ENCODE measurements at regions not wholly inside any gene's neighbourhood (a gene's known extent, or its start where the extent isn't known, plus 50 kb on each side); places are given as distances from the start of the nearest gene placed in this dataset.

GRCh38 chr11:91296629-91297028, 928.0 kb upstream of the FAT3 start:
- Histone ChIP-seq H3K4me1 (ENCODE audit: control insufficient read depth in 1 of 2, insufficient read depth in 2 of 2, low read length in 2 of 2) (no peaks in the 10 kb centered on the region), H3K79me2 (ENCODE audit: insufficient read depth, low read length) (no peaks in the 10 kb centered on the region), H3K27me3 (ENCODE audit: control insufficient read depth in 2 of 2, insufficient read depth in 2 of 2, low read length in 2 of 2) (no peaks in the 10 kb centered on the region), H3K9ac (ENCODE audit: insufficient read depth, low read length, poor library complexity, severe bottlenecking) (no peak overlapping the region), H4K20me1 (ENCODE audit: insufficient read depth, low read length) (no peaks in the 10 kb centered on the region), H3K4me2 (replicated peaks; ENCODE audit: extremely low read depth, low read length, poor library complexity, severe bottlenecking) (no peak overlapping the region), H3K9me3 (replicated peaks in 1 of 2; ENCODE audit: control insufficient read depth in 1 of 2, insufficient read depth in 1 of 2, low read length in 2 of 2) (no peaks in the 10 kb centered on the region), H3K4me3 (replicated peaks in 1 of 3; ENCODE audit: low read depth in 2 of 3, low read length in 3 of 3) (no peak overlapping the region), H3K27ac (ENCODE audit: low read depth in 1 of 2, low read length in 2 of 2) (no peak overlapping the region), H2AFZ (ENCODE audit: insufficient read depth, low read depth, low read length, poor library complexity, severe bottlenecking) (no peak overlapping the region), H3K36me3 (replicated peaks in 1 of 2; ENCODE audit: control insufficient read depth in 1 of 2, insufficient read depth in 2 of 2, low read length in 2 of 2) (no peaks in the 10 kb centered on the region)
- Mint-ChIP-seq H3K36me3 (no peaks in the 10 kb centered on the region), H3K4me1 (no peaks in the 10 kb centered on the region), H3K4me3 (no peak overlapping the region), H3K9me3 (no peaks in the 10 kb centered on the region), H3K27ac (no peak overlapping the region), H3K27me3 (ENCODE audit: low read depth in 3 of 3) (no peaks in the 10 kb centered on the region)
- no CpG with 5 or more reads among the region's 1 CpG for WGBS (ENCODE audit: insufficient coverage)
- intact Hi-C loops (cut with micrococcal nuclease) = no loop called here
- TF ChIP-seq CTCF (IDR thresholded peaks at IDR 0.05) = no peak
- no peak for DNase-seq

- H3K27me3 Mint-ChIP-seq (ENCODE audit: low read depth in 3 of 3) = no peaks in the 10 kb centered on the region
- Histone ChIP-seq H3K4me1 (ENCODE audit: control insufficient read depth in 1 of 2, insufficient read depth in 2 of 2, low read length in 2 of 2) (no peaks in the 10 kb centered on the region), H4K20me1 (ENCODE audit: insufficient read depth, low read length) (no peaks in the 10 kb centered on the region), H3K4me2 (replicated peaks; ENCODE audit: extremely low read depth, low read length, poor library complexity, severe bottlenecking) (no peak overlapping the region), H3K27ac (ENCODE audit: low read depth in 1 of 2, low read length in 2 of 2) (no peak overlapping the region), H3K36me3 (replicated peaks in 1 of 2; ENCODE audit: control insufficient read depth in 1 of 2, insufficient read depth in 2 of 2, low read length in 2 of 2) (no peaks in the 10 kb centered on the region), H2AFZ (ENCODE audit: insufficient read depth, low read depth, low read length, poor library complexity, severe bottlenecking) (no peak overlapping the region), H3K79me2 (ENCODE audit: insufficient read depth, low read length) (no peaks in the 10 kb centered on the region), H3K27me3 (ENCODE audit: control insufficient read depth in 2 of 2, insufficient read depth in 2 of 2, low read length in 2 of 2) (no peaks in the 10 kb centered on the region), H3K9me3 (replicated peaks in 1 of 2; ENCODE audit: control insufficient read depth in 1 of 2, insufficient read depth in 1 of 2, low read length in 2 of 2) (no peaks in the 10 kb centered on the region), H3K9ac (ENCODE audit: insufficient read depth, low read length, poor library complexity, severe bottlenecking) (no peak overlapping the region), H3K4me3 (replicated peaks in 1 of 3; ENCODE audit: low read depth in 2 of 3, low read length in 3 of 3) (no peak overlapping the region)
- peaks cover 0 to 2% (median 0%) of the 10 kb centered on the region in 7 donors for H3K9me3 Mint-ChIP-seq
- intact Hi-C loops (cut with micrococcal nuclease) = no loop called here
- no peak for TF ChIP-seq CTCF (IDR thresholded peaks at IDR 0.05)
- H3K4me3 Mint-ChIP-seq = no peak overlapping the region
- no peaks in the 10 kb centered on the region for H3K4me1 Mint-ChIP-seq
- WGBS (ENCODE audit: insufficient coverage) = no CpG with 5 or more reads among the region's 2 CpGs
- H3K36me3 Mint-ChIP-seq = no peaks in the 10 kb centered on the region
- no peak for DNase-seq
- no peak overlapping the region for H3K27ac Mint-ChIP-seq
Observed at GRCh38 chr11:91295591-91295990, 929.0 kb upstream of the FAT3 start.

Measured in CD14-positive monocyte (primary cell).